ENCODE measurements at regions not wholly inside any gene's neighbourhood (a gene's known extent, or its start where the extent isn't known, plus 50 kb on each side); places are given as distances from the start of the nearest gene placed in this dataset.

GRCh38 chr22:34761111-34761510, 304.8 kb upstream of the ISX start:
- H3K36me3 ChIP-seq, result no peaks in the 10 kb centered on the region
- TF ChIP-seq CTCF (IDR thresholded peaks at IDR 0.05), result no peak
- TF ChIP-seq POLR2A (IDR thresholded peaks at IDR 0.05), result no peak

GRCh38 chr22:34763496-34763895, 302.5 kb upstream of the ISX start:
- no peak for TF ChIP-seq POLR2A (IDR thresholded peaks at IDR 0.05)
- TF ChIP-seq CTCF (IDR thresholded peaks at IDR 0.05), result no peak
- H3K4me1 ChIP-seq, result no peaks in the 10 kb centered on the region
- 22 to 57% (median 26%) methylated on average over 1 of the region's 1 CpG for WGBS, 4 donors
- DNase-seq (no peak), ATAC-seq (no peak)
- intact Hi-C loops (cut with DNase I), result no loop called here
- no peak overlapping the region for H3K4me3 ChIP-seq
- no peaks in the 10 kb centered on the region for H3K36me3 ChIP-seq
- peaks cover 0 to 21% (median 0%) of the 10 kb centered on the region in 9 donors for H3K27me3 ChIP-seq
- H3K9me3 ChIP-seq, result no peaks in the 10 kb centered on the region
- no peak overlapping the region for H3K27ac ChIP-seq

More at GRCh38 chr22:34761111-34761510, 304.8 kb upstream of the ISX start:
- no peak overlapping the region for H3K27ac ChIP-seq
- ATAC-seq (no peak), DNase-seq (no peak)
- H3K4me1 ChIP-seq, result no peaks in the 10 kb centered on the region
- no peaks in the 10 kb centered on the region for H3K9me3 ChIP-seq
- peaks cover 0 to 21% (median 0%) of the 10 kb centered on the region in 9 donors for H3K27me3 ChIP-seq
- intact Hi-C loops (cut with DNase I), result no loop called here
- no peak overlapping the region for H3K4me3 ChIP-seq
- WGBS, 4 donors, result 54 to 69% (median 56%) methylated on average over 6 of the region's 6 CpGs

GRCh38 chr22:34765115-34765514, 300.8 kb upstream of the ISX start:
- Histone ChIP-seq H3K4me1 (no peaks in the 10 kb centered on the region), H3K9me3 (no peaks in the 10 kb centered on the region), H3K27ac (no peak overlapping the region), H3K4me3 (no peak overlapping the region), H3K36me3 (no peaks in the 10 kb centered on the region), H3K27me3 (peaks cover 0 to 19% (median 0%) of the 10 kb centered on the region in 9 donors)
- ATAC-seq (no peak), DNase-seq (no peak)
- 77 to 93% (median 84%) methylated on average over 2 of the region's 2 CpGs for WGBS, 4 donors
- TF ChIP-seq CTCF (IDR thresholded peaks at IDR 0.05), result no peak
- TF ChIP-seq POLR2A (IDR thresholded peaks at IDR 0.05), result no peak
- intact Hi-C loops (cut with DNase I), result no loop called here

GRCh38 chr22:34769361-34769760, 296.6 kb upstream of the ISX start:
- ATAC-seq (no peak), DNase-seq (no peak)
- H3K4me3 ChIP-seq, result no peak overlapping the region
- H3K36me3 ChIP-seq, result no peaks in the 10 kb centered on the region
- H3K27me3 ChIP-seq, result peaks cover 0 to 17% (median 0%) of the 10 kb centered on the region in 9 donors
- H3K4me1 ChIP-seq, result no peaks in the 10 kb centered on the region
- no peak overlapping the region for H3K27ac ChIP-seq
- intact Hi-C loops (cut with DNase I), result no loop called here
- 65 to 82% (median 73%) methylated on average over 3 of the region's 3 CpGs for WGBS, 4 donors
- H3K9me3 ChIP-seq, result no peaks in the 10 kb centered on the region
- TF ChIP-seq CTCF (IDR thresholded peaks at IDR 0.05), result no peak

All from heart left ventricle (tissue), 16 donors.